CD4-positive, alpha-beta T cell treated with Interleukin-15 for 1 hour (primary cell): ENCODE measurements at regions not wholly inside any gene's neighbourhood (a gene's known extent, or its start where the extent isn't known, plus 50 kb on each side); places are given as distances from the start of the nearest gene placed in this dataset.

Experiments
- DNase-seq: peaks from one replicate; pipeline ENCODE4 v3.0.0-alpha.2; 2020

- no peak for DNase-seq
Measured at GRCh38 chrX:16511796-16512776, 137.9 kb upstream of the S100G start.

GRCh38 chrX:16516232-16516876 lies 133.6 kb upstream of the S100G start:
- no peak for DNase-seq

DNA sequence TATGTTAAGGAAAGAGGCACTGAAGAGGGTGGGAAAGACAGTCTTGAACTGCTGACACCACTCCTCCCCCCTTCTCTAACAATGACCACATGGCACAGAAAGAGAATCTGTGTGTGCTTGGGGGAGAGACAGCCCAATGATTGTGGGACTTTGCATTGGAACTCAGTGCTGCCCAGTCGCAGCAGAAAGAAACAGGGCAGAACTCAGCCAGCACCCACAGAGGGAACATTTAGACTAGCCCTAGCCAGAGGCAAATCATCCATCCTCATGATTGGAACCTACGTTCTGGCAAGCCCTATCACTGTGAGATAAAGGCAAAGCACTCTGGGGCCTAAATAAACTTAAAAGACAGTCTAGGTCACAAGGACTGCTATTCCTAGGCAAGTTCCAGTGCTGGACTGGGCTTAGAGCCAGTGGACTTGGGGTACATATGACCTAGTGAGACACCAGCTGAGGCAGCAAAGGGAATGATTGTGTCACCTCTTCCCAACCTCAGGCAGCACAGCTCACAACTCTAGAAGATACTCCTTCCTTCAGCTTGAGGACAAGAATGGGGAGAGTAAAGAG lies 132.8 kb upstream of the S100G start:
- no peak for DNase-seq

DNA sequence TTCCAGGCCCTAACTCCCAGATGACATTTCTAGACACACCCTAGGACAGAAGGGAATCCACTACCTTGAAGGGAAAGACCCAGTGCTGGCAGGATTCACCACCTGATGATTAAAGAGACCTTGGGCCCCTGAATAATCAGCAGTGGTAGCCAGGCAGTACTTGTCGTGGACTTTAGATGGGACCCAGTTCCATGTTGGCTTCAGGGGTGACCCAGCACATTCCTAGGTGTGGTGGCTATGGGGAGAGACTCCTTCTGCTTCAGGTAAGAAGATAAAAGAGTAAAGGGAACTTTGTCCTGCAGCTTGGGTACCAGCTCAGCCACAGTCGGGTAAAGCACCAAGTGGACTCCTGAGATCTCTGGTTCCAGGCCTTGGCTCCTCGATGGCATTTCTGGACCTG lies 131.8 kb upstream of the S100G start:
- no peak for DNase-seq

GRCh38 chrX:16524316-16524715 lies 125.6 kb upstream of the S100G start:
- DNase-seq, result no peak

GRCh38 chrX:16526003-16526402 lies 124.0 kb upstream of the S100G start:
- no peak for DNase-seq

GRCh38 chrX:16528620-16529019 lies 121.3 kb upstream of the S100G start:
- peak; percentile 35 for DNase-seq
